IPS-18c (cell line): ENCODE measurements at regions not wholly inside any gene's neighbourhood (a gene's known extent, or its start where the extent isn't known, plus 50 kb on each side); places are given as distances from the start of the nearest gene placed in this dataset.

Experiments used
- H3K4me3 ChIP-seq: 2 replicates; pipeline ENCODE4 v1.7.0; 2013; ENCODE audit warnings: low read depth, mild to moderate bottlenecking, low read length, moderate library complexity; ENCODE audit not compliant: insufficient read depth
- H3K9me3 ChIP-seq: one replicate; pipeline ENCODE4 v1.6.1; 2013; ENCODE audit warnings: mild to moderate bottlenecking, low read length, moderate library complexity; ENCODE audit not compliant: control insufficient read depth, insufficient read depth

GRCh38 chr12:77493302-77494168 is 337.2 kb upstream of the NAV3 start:
- Histone ChIP-seq H3K4me3 (no peak overlapping the region), H3K9me3 (no peaks in the 10 kb centered on the region)

- H3K4me3 ChIP-seq, result no peak overlapping the region
- H3K9me3 ChIP-seq, result no peaks in the 10 kb centered on the region
These were observed 338.2 kb upstream of the NAV3 start for GRCh38 chr12:77492536-77492935.

- H3K4me3 ChIP-seq, result no peak overlapping the region
- no peaks in the 10 kb centered on the region for H3K9me3 ChIP-seq
These were observed 341.2 kb upstream of the NAV3 start for GRCh38 chr12:77489331-77489970.

- H3K9me3 ChIP-seq, result no peaks in the 10 kb centered on the region
- H3K4me3 ChIP-seq, result no peak overlapping the region
These were observed 342.6 kb upstream of the NAV3 start for GRCh38 chr12:77488041-77488620.

- Histone ChIP-seq H3K4me3 (no peak overlapping the region), H3K9me3 (no peaks in the 10 kb centered on the region)
These were observed 343.8 kb upstream of the NAV3 start for GRCh38 chr12:77486872-77487271.

GRCh38 chr12:77485961-77486854 is 344.5 kb upstream of the NAV3 start:
- H3K4me3 ChIP-seq, result no peak overlapping the region
- H3K9me3 ChIP-seq, result no peaks in the 10 kb centered on the region

- no peaks in the 10 kb centered on the region for H3K9me3 ChIP-seq
- no peak overlapping the region for H3K4me3 ChIP-seq
These were observed 349.0 kb upstream of the NAV3 start for GRCh38 chr12:77481687-77482086.

GRCh38 chr12:77477907-77478533 is 352.7 kb upstream of the NAV3 start:
- Histone ChIP-seq H3K4me3 (no peak overlapping the region), H3K9me3 (no peaks in the 10 kb centered on the region)

- H3K4me3 ChIP-seq, result no peak overlapping the region
These were observed 358.9 kb upstream of the NAV3 start for GRCh38 chr12:77471801-77472200.

GRCh38 chr12:77469578-77470333 is 360.9 kb upstream of the NAV3 start:
- Histone ChIP-seq H3K9me3 (no peaks in the 10 kb centered on the region), H3K4me3 (no peak overlapping the region)

More at GRCh38 chr12:77471801-77472200, 358.9 kb upstream of the NAV3 start:
- H3K9me3 ChIP-seq, result no peaks in the 10 kb centered on the region

- peaks cover 2% of the 10 kb centered on the region for H3K9me3 ChIP-seq
- no peak overlapping the region for H3K4me3 ChIP-seq
These were observed 377.3 kb upstream of the E2F7 start for GRCh38 chr12:77442633-77443032.

GRCh38 chr12:77439749-77440148 is 374.4 kb upstream of the E2F7 start:
- Histone ChIP-seq H3K9me3 (no peaks in the 10 kb centered on the region), H3K4me3 (no peak overlapping the region)

- no peaks in the 10 kb centered on the region for H3K9me3 ChIP-seq
These were observed 373.3 kb upstream of the E2F7 start for GRCh38 chr12:77438644-77439043.

GRCh38 chr12:77437206-77437605 is 371.8 kb upstream of the E2F7 start:
- Histone ChIP-seq H3K4me3 (no peak overlapping the region), H3K9me3 (no peaks in the 10 kb centered on the region)

More at GRCh38 chr12:77438644-77439043, 373.3 kb upstream of the E2F7 start:
- no peak overlapping the region for H3K4me3 ChIP-seq

- Histone ChIP-seq H3K4me3 (no peak overlapping the region), H3K9me3 (no peaks in the 10 kb centered on the region)
These were observed 370.2 kb upstream of the E2F7 start for GRCh38 chr12:77435446-77436091.

- Histone ChIP-seq H3K9me3 (no peaks in the 10 kb centered on the region), H3K4me3 (no peak overlapping the region)
These were observed 368.4 kb upstream of the E2F7 start for GRCh38 chr12:77433799-77434198.
